Adrenal gland (tissue), 9 donors: ENCODE measurements at regions not wholly inside any gene's neighbourhood (a gene's known extent, or its start where the extent isn't known, plus 50 kb on each side); places are given as distances from the start of the nearest gene placed in this dataset.

Experiments
- DNase-seq, 7 donors: peaks; one replicate each; pipeline ENCODE4 v3.0.0-alpha.2; 2019 to 2020
- H3K27ac ChIP-seq, 5 donors: fragments of 200-600 bp; sonication (generic) in 4 of 5; 1 replicate in 3 of 5; 2 replicates in 2 of 5; pipeline versions ENCODE4 v1.5.1 to v1.8.0; 2016 to 2020; ENCODE audit warnings: mild to moderate bottlenecking in 1 of 5
- H3K27me3 ChIP-seq: fragments of 200-600 bp; 2 replicates; pipeline ENCODE4 v1.8.0; 2021
- H3K36me3 ChIP-seq, 2 donors: fragments of 200-600 bp; replicated peaks in 1 of 2; 1 replicate in 1 of 2; 2 replicates in 1 of 2; pipeline versions ENCODE4 v1.5.1 to v1.8.0; 2018 to 2022
- H3K4me1 ChIP-seq, 2 donors: fragments of 200-600 bp; replicated peaks in 1 of 2; 1 replicate in 1 of 2; 2 replicates in 1 of 2; pipeline versions ENCODE4 v1.5.1 to v1.8.0; 2018 to 2021
- H3K4me3 ChIP-seq, 4 donors: fragments of 200-600 bp; sonication (generic) in 3 of 4; one replicate each; pipeline ENCODE4 v1.5.1; 2016 to 2018
- H3K9me3 ChIP-seq, 3 donors: fragments of 200-600 bp; sonication (generic) in 1 of 3; replicated peaks in 1 of 3; 1 replicate in 2 of 3; 2 replicates in 1 of 3; pipeline versions ENCODE4 v1.5.1 to v1.8.0; 2016 to 2021
- POLR2A ChIP-seq, 2 donors: fragments of 450-650 bp; IDR thresholded peaks; one replicate each; pipeline ENCODE4 v1.6.1; 2017; ENCODE audit warnings: antibody characterized with exemption in 2 of 2, mild to moderate bottlenecking in 2 of 2, moderate library complexity in 1 of 2
- WGBS, 4 donors: extraction: QIAGEN DNeasy Blood & Tissue Kit in 2 of 4; methylation state at CpG; one replicate each; pipeline versions ENCODE4 v1.1.5 to v1.1.7; 2013 to 2017; 5-methylcytosine and 5-hydroxymethylcytosine counted together
- intact Hi-C, 2 donors: fragments of 100-400 bp; cut with DNase I; formaldehyde crosslinking; loops; one replicate each; pipeline versions ENCODE4 v1.14.1 to v1.15.0; 2022 to 2023
- TF ChIP-seq, protein P1 (sequence below), 6 experiments: fragments of 450-650 bp in 4 of 6; fragments of 200-600 bp in 2 of 6; sonication (generic) in 1 of 6; IDR thresholded peaks; 1 replicate in 5 of 6; 2 replicates in 1 of 6; pipeline versions ENCODE4 v1.5.1 to v1.8.0; 2016 to 2021; ENCODE audit warnings: antibody characterized with exemption in 6 of 6, mild to moderate bottlenecking in 2 of 6, moderate library complexity in 1 of 6
- donor health status: healthy with polysubstance abuse.
- donor health status: Bipolar disorder and iron deficiency.
- donor health status: DM: yes; HTN: yes; CAD: no.
- donor health status: DM: no; HTN: no; CAD: no.
- donor health status: DM: no; HTN: no; CAD: no.

DNA sequence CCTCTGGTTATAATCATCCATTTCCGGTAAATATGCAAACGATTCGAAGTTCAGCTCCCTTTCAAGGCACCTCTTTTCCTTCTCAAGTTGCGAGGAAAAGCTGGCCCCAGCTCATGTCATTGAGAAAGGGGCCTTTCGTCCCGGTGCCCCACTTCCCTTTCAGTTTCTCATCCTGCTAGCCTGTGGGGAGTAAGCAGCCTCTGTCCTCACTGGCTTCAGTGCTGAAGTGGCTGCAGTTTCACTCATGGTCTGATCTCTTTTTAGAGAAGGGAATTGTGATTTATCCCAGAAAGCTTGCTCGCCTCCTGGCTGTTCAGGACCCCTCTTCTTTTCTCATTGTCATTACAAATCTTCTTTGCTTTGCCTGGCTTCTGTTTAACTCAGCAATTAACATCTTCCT is 207.5 kb downstream of the NR4A2 start:
- no peak for DNase-seq
- H3K4me1 ChIP-seq: no peaks in the 10 kb centered on the region
- H3K27me3 ChIP-seq: no peaks in the 10 kb centered on the region
- intact Hi-C loops: no loop called here
- no peak for TF ChIP-seq POLR2A (IDR thresholded peaks at IDR 0.05)
- TF ChIP-seq, protein P1, sequence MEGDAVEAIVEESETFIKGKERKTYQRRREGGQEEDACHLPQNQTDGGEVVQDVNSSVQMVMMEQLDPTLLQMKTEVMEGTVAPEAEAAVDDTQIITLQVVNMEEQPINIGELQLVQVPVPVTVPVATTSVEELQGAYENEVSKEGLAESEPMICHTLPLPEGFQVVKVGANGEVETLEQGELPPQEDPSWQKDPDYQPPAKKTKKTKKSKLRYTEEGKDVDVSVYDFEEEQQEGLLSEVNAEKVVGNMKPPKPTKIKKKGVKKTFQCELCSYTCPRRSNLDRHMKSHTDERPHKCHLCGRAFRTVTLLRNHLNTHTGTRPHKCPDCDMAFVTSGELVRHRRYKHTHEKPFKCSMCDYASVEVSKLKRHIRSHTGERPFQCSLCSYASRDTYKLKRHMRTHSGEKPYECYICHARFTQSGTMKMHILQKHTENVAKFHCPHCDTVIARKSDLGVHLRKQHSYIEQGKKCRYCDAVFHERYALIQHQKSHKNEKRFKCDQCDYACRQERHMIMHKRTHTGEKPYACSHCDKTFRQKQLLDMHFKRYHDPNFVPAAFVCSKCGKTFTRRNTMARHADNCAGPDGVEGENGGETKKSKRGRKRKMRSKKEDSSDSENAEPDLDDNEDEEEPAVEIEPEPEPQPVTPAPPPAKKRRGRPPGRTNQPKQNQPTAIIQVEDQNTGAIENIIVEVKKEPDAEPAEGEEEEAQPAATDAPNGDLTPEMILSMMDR (IDR thresholded peaks at IDR 0.05): no peak
- no peaks in the 10 kb centered on the region for H3K36me3 ChIP-seq
- H3K27ac ChIP-seq: no peak overlapping the region
- 56 to 68% (median 64%) methylated on average over 7 of the region's 7 CpGs for WGBS, 4 donors
- no peak overlapping the region for H3K4me3 ChIP-seq
- H3K9me3 ChIP-seq: no peaks in the 10 kb centered on the region

DNA sequence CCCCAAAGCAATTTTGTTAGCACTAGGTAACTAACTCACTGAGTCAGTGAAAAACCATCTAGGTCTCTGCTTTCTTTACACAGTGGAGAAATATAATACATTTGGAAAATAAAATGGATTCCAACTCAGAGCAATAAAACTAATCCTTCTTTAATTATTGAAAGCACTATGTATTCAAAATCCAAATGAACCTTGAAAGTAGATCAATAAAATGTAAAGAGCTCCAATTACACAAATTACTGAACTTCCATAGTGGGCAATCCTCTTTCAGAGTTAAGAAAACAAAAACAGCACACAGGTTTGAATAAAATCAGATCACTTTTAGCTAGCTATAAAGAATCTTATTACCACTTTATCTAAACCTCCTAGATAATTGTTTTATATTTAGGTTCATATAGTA is 208.1 kb downstream of the NR4A2 start:
- Histone ChIP-seq H3K27ac (no peak overlapping the region), H3K4me3 (no peak overlapping the region), H3K9me3 (no peaks in the 10 kb centered on the region), H3K4me1 (no peaks in the 10 kb centered on the region), H3K27me3 (no peaks in the 10 kb centered on the region), H3K36me3 (no peaks in the 10 kb centered on the region)
- TF ChIP-seq, protein P1 (IDR thresholded peaks at IDR 0.05): no peak
- no peak for TF ChIP-seq POLR2A (IDR thresholded peaks at IDR 0.05)
- DNase-seq: no peak
- intact Hi-C loops: no loop called here

DNA sequence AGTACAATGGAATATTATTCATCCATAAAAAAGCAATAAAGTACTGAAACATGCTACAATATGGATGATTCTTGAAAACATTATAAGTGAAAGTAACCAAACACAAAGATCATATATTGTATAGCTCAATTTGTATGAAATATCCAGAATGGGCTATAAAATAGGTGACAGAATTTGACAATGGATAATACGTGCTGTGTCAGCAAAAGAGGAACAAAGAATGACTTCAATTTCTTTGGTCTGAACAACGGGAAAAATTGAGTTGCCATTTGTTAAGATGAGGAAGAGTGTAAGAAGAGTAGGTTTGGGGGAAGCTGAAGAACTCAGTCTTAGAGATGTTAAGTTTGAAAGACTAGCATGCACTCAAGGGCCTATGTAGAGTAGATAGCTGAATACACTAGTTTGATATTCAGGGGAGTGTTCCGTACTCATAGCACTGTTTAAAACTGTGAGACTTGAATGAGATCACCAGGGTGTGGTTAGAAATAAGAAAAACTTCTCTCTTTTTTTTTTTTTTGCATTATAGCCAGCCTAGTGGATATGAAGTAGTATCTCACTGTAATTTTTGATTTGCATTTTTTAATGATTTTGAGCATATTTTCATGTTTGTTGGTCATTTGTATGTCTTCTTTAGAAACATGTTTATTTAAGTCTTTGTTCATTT is 213.6 kb downstream of the NR4A2 start:
- intact Hi-C loops: no loop called here
- H3K36me3 ChIP-seq: no peaks in the 10 kb centered on the region
- WGBS, 4 donors: 76 to 82% (median 78%) methylated on average over 3 of the region's 3 CpGs
- H3K4me3 ChIP-seq: no peak overlapping the region
- no peaks in the 10 kb centered on the region for H3K4me1 ChIP-seq
- H3K27ac ChIP-seq: no peak overlapping the region
- no peak for DNase-seq
- no peak for TF ChIP-seq POLR2A (IDR thresholded peaks at IDR 0.05)
- H3K9me3 ChIP-seq: no peaks in the 10 kb centered on the region
- H3K27me3 ChIP-seq: no peaks in the 10 kb centered on the region

DNA sequence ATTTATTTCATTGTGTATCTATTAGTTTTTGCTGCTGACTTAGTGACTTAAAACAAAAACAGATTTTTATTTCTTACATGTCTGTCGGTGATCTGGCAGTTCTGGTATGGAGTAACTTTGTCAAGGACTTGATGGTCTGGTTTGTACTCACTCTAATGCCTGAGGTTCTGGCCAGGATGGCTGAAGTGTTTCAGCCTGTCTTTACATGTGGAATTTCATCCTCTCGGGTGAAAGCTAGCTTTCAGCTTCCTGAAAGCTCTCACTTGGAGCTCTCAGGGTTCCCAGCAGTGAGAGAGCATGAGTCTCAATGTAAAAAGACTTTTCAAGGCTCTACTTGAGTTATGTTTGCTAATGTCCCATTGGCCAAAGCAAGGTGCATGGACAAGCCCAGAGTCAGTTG is 216.4 kb downstream of the NR4A2 start:
- no peaks in the 10 kb centered on the region for H3K36me3 ChIP-seq
- H3K4me3 ChIP-seq: no peak overlapping the region
- TF ChIP-seq, protein P1 (IDR thresholded peaks at IDR 0.05): no peak
- no peak for TF ChIP-seq POLR2A (IDR thresholded peaks at IDR 0.05)
- WGBS, 4 donors: 54 to 66% (median 61%) methylated on average over 2 of the region's 2 CpGs
- no peak overlapping the region for H3K27ac ChIP-seq
- H3K4me1 ChIP-seq: no peaks in the 10 kb centered on the region
- no peak for DNase-seq
- H3K9me3 ChIP-seq: no peaks in the 10 kb centered on the region
- intact Hi-C loops: no loop called here
- no peaks in the 10 kb centered on the region for H3K27me3 ChIP-seq

DNA sequence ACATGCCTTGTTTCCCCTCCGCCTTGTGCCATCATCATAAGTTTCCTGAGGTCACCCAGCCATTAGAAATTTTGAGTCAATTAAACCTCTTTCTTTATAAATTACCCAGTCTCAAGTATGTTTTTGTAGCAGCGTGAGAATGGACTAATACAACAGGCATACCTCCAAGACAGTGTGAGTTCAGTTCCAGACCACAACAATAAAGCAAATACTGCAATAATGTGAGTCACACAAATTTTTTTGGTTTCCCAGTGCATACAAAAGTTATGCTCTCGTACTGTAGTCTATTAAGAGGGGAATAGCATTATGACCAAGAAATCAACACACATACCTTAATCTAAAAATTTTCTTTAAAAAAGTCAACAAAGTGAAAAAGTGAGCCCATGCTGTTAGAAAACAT is 217.2 kb downstream of the NR4A2 start:
- H3K36me3 ChIP-seq: no peaks in the 10 kb centered on the region
- intact Hi-C loops: no loop called here
- DNase-seq: no peak
- no peaks in the 10 kb centered on the region for H3K4me1 ChIP-seq
- WGBS, 4 donors: 66 to 75% (median 70%) methylated on average over 3 of the region's 3 CpGs
- H3K27me3 ChIP-seq: no peaks in the 10 kb centered on the region
- no peak overlapping the region for H3K27ac ChIP-seq
- H3K9me3 ChIP-seq: no peaks in the 10 kb centered on the region
- TF ChIP-seq, protein P1 (IDR thresholded peaks at IDR 0.05): no peak
- TF ChIP-seq POLR2A (IDR thresholded peaks at IDR 0.05): no peak
- H3K4me3 ChIP-seq: no peak overlapping the region
